K562 (cell line): ENCODE measurements at regions not wholly inside any gene's neighbourhood (a gene's known extent, or its start where the extent isn't known, plus 50 kb on each side); places are given as distances from the start of the nearest gene placed in this dataset.

Experiments
- ATAC-seq: fragments of 200-7000 bp; cut with Tn5 transposase; 3 replicates; pipeline ENCODE4 v1.9.1; 2020; ENCODE audit warnings: moderate library complexity
- BruUV-seq: library from RNA; stranded (reverse); fragments of 400-500 nt; replicated peaks from 2 replicates; lab custom pipeline; 2021; lab: Mats Ljungman, UMichigan
- CTCF ChIA-PET: fragments of 300-600 bp; formaldehyde crosslinking; extraction: SDS; loops from one replicate; lab custom pipeline; 2021; ENCODE audit warnings: low intra/inter-chr PET ratio; lab: Yijun Ruan, JAX
- POLR2A ChIA-PET: fragments of 300-600, 350-650 bp; sonication (Branson Sonifier 250); formaldehyde crosslinking; extraction: SDS; loops from one replicate; lab custom pipeline; 2021; ENCODE audit warnings: antibody characterized with exemption, inconsistent platforms; lab: Yijun Ruan, JAX
- DNase-seq, 4 experiments: peaks; one replicate each; pipeline versions ENCODE4 v3.0.0 to v3.0.0-alpha.2; 2011 to 2018; ENCODE audit warnings: low spot score in 3 of 4, mixed read lengths in 3 of 4; ENCODE audit errors: extremely low read depth in 1 of 4
- FAIRE-seq: peaks from 2 replicates; lab custom pipeline; 2011; peaks lifted over from hg19 to GRCh38; lab: Jason Lieb, UNC
- H2AFZ ChIP-seq: 2 replicates; pipeline ENCODE4 v1.6.0; 2011; ENCODE audit warnings: low read depth, low read length, control low read depth, inconsistent platforms
- H3K27ac ChIP-seq: fragments of 200-600 bp; 3 replicates; pipeline ENCODE4 v1.8.0; 2011; ENCODE audit warnings: low read depth, mild to moderate bottlenecking, control low read depth, inconsistent platforms, low read length, moderate library complexity, mixed read lengths; ENCODE audit errors: extremely low read depth
- H3K27me3 ChIP-seq, 2 experiments: fragments of 300-600 bp in 1 of 2; 2 replicates in 1 of 2; 3 replicates in 1 of 2; pipeline versions ENCODE4 v1.6.0 to v1.8.0; 2011; ENCODE audit warnings: inconsistent platforms in 2 of 2, low read length in 2 of 2, mild to moderate bottlenecking in 1 of 2, mixed read lengths in 1 of 2, moderate library complexity in 1 of 2; ENCODE audit not compliant: control insufficient read depth in 2 of 2, insufficient read depth in 2 of 2
- H3K36me3 ChIP-seq: fragments of 300-600 bp; 3 replicates; pipeline ENCODE4 v1.8.0; 2011; ENCODE audit warnings: mild to moderate bottlenecking, low read length, inconsistent platforms; ENCODE audit not compliant: control insufficient read depth, insufficient read depth
- H3K4me1 ChIP-seq, 2 experiments: fragments of 200-600 bp in 1 of 2; replicated peaks in 1 of 2; 2 replicates in 1 of 2; 3 replicates in 1 of 2; pipeline versions ENCODE4 v1.5.1 to v1.8.0; 2011; ENCODE audit warnings: inconsistent platforms in 2 of 2, low read length in 2 of 2, mild to moderate bottlenecking in 1 of 2, mixed read lengths in 1 of 2, moderate library complexity in 1 of 2; ENCODE audit not compliant: control insufficient read depth in 2 of 2, insufficient read depth in 2 of 2
- H3K4me2 ChIP-seq: 2 replicates; pipeline ENCODE4 v1.6.1; 2011; ENCODE audit warnings: low read length, control low read depth, inconsistent platforms, mixed read lengths; ENCODE audit not compliant: insufficient read depth
- H3K4me3 ChIP-seq: fragments of 200-600 bp; sonication (generic), shearing (Covaris generic); 2 replicates; pipeline ENCODE4 v1.5.1; 2016; ENCODE audit warnings: control low read depth, inconsistent platforms
- H3K79me2 ChIP-seq: fragments of 200-600 bp; 3 replicates; pipeline ENCODE4 v1.8.0; 2011; ENCODE audit warnings: low read length, inconsistent platforms; ENCODE audit not compliant: control insufficient read depth, insufficient read depth
- H3K9ac ChIP-seq, 2 experiments: 2 replicates each; pipeline versions ENCODE4 v1.6.0 to v1.6.1; 2011; ENCODE audit warnings: low read depth in 2 of 2, low read length in 2 of 2, control low read depth in 1 of 2, inconsistent platforms in 1 of 2, mild to moderate bottlenecking in 1 of 2, mixed read lengths in 1 of 2; ENCODE audit not compliant: insufficient read depth in 1 of 2
- H3K9me1 ChIP-seq: one replicate; pipeline ENCODE4 v1.6.0; 2011; ENCODE audit warnings: inconsistent platforms, mild to moderate bottlenecking, low read length, moderate library complexity; ENCODE audit not compliant: control insufficient read depth, insufficient read depth
- H3K9me3 ChIP-seq: replicated peaks from 2 replicates; pipeline ENCODE4 v1.5.1; 2011; ENCODE audit warnings: low read depth, low read length, inconsistent platforms; ENCODE audit not compliant: control insufficient read depth, insufficient read depth
- H4K20me1 ChIP-seq: replicated peaks from 2 replicates; pipeline ENCODE4 v1.6.1; 2011; ENCODE audit warnings: low read length, inconsistent platforms, mixed read lengths; ENCODE audit not compliant: control insufficient read depth, insufficient read depth
- EHMT2 ChIP-seq: fragments of 450-650 bp; IDR thresholded peaks from 2 replicates; pipeline ENCODE4 v1.6.1; 2018; ENCODE audit warnings: antibody characterized with exemption
- HDAC6 ChIP-seq: IDR thresholded peaks from 2 replicates; pipeline ENCODE4 v1.6.1; 2012; ENCODE audit warnings: low read depth, mild to moderate bottlenecking, control low read depth, inconsistent platforms, low read length, moderate library complexity
- HMG20B ChIP-seq: fragments of 250-450 bp; sonication (Bioruptor Pico); IDR thresholded peaks from 2 replicates; pipeline ENCODE4 v1.5.0; 2021; ENCODE audit warnings: mild to moderate bottlenecking
- HNRNPH1 ChIP-seq: fragments of 200-400 bp; formaldehyde crosslinking; optimal IDR thresholded peaks from 2 replicates; pipeline ENCODE3; 2017; ENCODE audit warnings: low read depth, mild to moderate bottlenecking, low read length, moderate library complexity
- MBD2 ChIP-seq: sonication (generic); IDR thresholded peaks from 2 replicates; pipeline ENCODE4 v1.6.1; 2016; ENCODE audit warnings: low read depth, borderline replicate concordance
- MED1 ChIP-seq: sonication (generic); formaldehyde crosslinking; IDR thresholded peaks from 2 replicates; pipeline ENCODE4 v1.8.1; 2023; ENCODE audit warnings: missing genetic modification reagents, borderline replicate concordance
- SP1 ChIP-seq: sonication (generic); formaldehyde crosslinking; IDR thresholded peaks from 2 replicates; pipeline ENCODE4 v1.8.1; 2022; ENCODE audit warnings: mild to moderate bottlenecking, missing genetic modification reagents
- ZC3H8 ChIP-seq: fragments of 450-650 bp; IDR thresholded peaks from 2 replicates; pipeline ENCODE4 v1.6.1; 2017
- WGBS: fragments of 100-300 bp; shearing (Covaris generic); methylation state at CpG from one replicate; pipeline ENCODE4 v1.1.6; 2016; ENCODE audit warnings: low coverage, mixed read lengths; ENCODE audit not compliant: insufficient coverage; ENCODE audit errors: missing lambda C conversion rate; 5-methylcytosine and 5-hydroxymethylcytosine counted together
- in situ Hi-C: fragments of 300-500 bp; cut with MboI; formaldehyde crosslinking; loops from 4 replicates; pipeline ENCODE4 v1.15.0; 2018; ENCODE audit warnings: inconsistent platforms, mixed read lengths
- intact Hi-C: fragments of 100-400 bp; cut with micrococcal nuclease; formaldehyde crosslinking; loops from 2 replicates; pipeline ENCODE4 v1.14.2; 2022
- TF ChIP-seq, protein P1 (sequence below): fragments of 450-650 bp; formaldehyde crosslinking; IDR thresholded peaks from 2 replicates; pipeline ENCODE4 v1.4.0; 2020; ENCODE audit warnings: mild to moderate bottlenecking, moderate library complexity

- no peak for TF ChIP-seq MED1 (CRISPR knock-in tag)
- no peak for TF ChIP-seq HNRNPH1
- no peak for TF ChIP-seq MBD2
Measured at GRCh38 chr9:7979611-7980010, 180.0 kb upstream of the DMAC1 start (continued).

- Histone ChIP-seq H3K4me1 (no peaks in the 10 kb centered on the region), H3K9me3 (no peaks in the 10 kb centered on the region), H3K9me1 (no peaks in the 10 kb centered on the region), H4K20me1 (no peaks in the 10 kb centered on the region), H3K79me2 (no peaks in the 10 kb centered on the region), H2AFZ (no peak overlapping the region), H3K27ac (no peak overlapping the region), H3K36me3 (no peaks in the 10 kb centered on the region), H3K9ac (no peak overlapping the region), H3K27me3 (no peaks in the 10 kb centered on the region), H3K4me2 (no peak overlapping the region), H3K4me3 (no peak overlapping the region)
- WGBS: 14% methylated on average over 4 of the region's 5 CpGs
- ChIA-PET CTCF (no interaction called here), POLR2A (no interaction called here)
- DNase-seq (no peak), ATAC-seq (no peak), FAIRE-seq (no peak)
- TF ChIP-seq SP1 (CRISPR knock-in tag): no peak
- TF ChIP-seq, protein P1, sequence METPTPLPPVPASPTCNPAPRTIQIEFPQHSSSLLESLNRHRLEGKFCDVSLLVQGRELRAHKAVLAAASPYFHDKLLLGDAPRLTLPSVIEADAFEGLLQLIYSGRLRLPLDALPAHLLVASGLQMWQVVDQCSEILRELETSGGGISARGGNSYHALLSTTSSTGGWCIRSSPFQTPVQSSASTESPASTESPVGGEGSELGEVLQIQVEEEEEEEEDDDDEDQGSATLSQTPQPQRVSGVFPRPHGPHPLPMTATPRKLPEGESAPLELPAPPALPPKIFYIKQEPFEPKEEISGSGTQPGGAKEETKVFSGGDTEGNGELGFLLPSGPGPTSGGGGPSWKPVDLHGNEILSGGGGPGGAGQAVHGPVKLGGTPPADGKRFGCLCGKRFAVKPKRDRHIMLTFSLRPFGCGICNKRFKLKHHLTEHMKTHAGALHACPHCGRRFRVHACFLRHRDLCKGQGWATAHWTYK (CRISPR knock-in tag): no peak
- no peak for TF ChIP-seq ZC3H8
- no peak for TF ChIP-seq HMG20B (CRISPR knock-in tag)
- TF ChIP-seq HDAC6: no peak
- no peak for TF ChIP-seq EHMT2
- no TSS peak for BruUV-seq
- intact Hi-C loops (no loop called here), in situ Hi-C loops (no loop called here)
Measured at GRCh38 chr9:7977586-7977985, 178.0 kb upstream of the DMAC1 start.
